NB4 (cell line): ENCODE measurements at regions not wholly inside any gene's neighbourhood (a gene's known extent, or its start where the extent isn't known, plus 50 kb on each side); places are given as distances from the start of the nearest gene placed in this dataset.

Experiments used
- MYC ChIP-seq: IDR thresholded peaks from 2 replicates; pipeline ENCODE4 v1.6.1; 2011; ENCODE audit warnings: low read depth, low read length
- POLR2A ChIP-seq: IDR thresholded peaks from 2 replicates; pipeline ENCODE4 v1.6.1; 2011; ENCODE audit warnings: mild to moderate bottlenecking; ENCODE audit not compliant: insufficient read length; ENCODE audit errors: extremely low read depth
- TF ChIP-seq, protein P1 (sequence below): IDR thresholded peaks from one replicate; pipeline ENCODE4 v1.5.1; 2012; ENCODE audit warnings: low read depth, low read length

DNA sequence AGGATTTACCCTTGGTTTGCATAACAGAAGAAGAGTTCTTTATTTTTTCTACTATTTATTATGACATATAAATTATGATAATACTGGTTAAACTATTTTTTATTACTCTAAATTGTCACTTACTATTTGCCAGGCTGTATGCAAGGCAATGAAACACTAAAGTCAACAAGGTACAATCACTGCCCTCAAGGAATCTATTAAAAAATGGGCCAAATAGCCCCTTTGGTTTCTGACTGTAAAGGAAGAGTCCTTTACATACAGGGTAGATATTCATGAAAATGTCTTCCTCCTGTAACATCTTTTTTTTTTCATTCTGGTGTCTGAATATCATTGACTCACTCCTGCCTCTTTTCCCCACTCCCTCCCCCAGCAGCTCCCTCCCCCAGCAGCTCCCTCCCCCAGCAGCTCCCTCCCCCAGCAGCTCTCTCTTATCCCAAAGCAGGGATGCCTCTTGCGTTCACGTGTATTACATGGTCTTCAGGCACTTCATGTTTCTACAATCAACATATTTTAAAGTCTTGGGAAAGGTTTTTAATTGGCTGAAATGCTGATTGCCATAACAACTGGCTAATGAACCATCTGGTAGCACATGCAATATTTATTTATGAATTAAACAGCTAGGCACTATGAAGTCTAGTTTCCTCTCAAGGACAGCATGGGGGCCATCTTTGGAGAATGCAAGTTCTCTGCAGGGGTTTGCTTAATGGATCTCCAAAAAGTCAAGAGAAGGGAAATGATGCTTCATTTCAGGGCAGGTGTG lies 400.4 kb upstream of the PLXNA2 start:
- TF ChIP-seq, protein P1, sequence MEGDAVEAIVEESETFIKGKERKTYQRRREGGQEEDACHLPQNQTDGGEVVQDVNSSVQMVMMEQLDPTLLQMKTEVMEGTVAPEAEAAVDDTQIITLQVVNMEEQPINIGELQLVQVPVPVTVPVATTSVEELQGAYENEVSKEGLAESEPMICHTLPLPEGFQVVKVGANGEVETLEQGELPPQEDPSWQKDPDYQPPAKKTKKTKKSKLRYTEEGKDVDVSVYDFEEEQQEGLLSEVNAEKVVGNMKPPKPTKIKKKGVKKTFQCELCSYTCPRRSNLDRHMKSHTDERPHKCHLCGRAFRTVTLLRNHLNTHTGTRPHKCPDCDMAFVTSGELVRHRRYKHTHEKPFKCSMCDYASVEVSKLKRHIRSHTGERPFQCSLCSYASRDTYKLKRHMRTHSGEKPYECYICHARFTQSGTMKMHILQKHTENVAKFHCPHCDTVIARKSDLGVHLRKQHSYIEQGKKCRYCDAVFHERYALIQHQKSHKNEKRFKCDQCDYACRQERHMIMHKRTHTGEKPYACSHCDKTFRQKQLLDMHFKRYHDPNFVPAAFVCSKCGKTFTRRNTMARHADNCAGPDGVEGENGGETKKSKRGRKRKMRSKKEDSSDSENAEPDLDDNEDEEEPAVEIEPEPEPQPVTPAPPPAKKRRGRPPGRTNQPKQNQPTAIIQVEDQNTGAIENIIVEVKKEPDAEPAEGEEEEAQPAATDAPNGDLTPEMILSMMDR = no peak
- no peak for TF ChIP-seq POLR2A
- TF ChIP-seq MYC = no peak
